NT2/D1 (cell line): ENCODE measurements at regions not wholly inside any gene's neighbourhood (a gene's known extent, or its start where the extent isn't known, plus 50 kb on each side); places are given as distances from the start of the nearest gene placed in this dataset.

Experiments
- DNase-seq: peaks from one replicate; pipeline ENCODE4 v3.0.0-alpha.2; 2011; ENCODE audit warnings: low read depth, low spot score
- H3K27me3 ChIP-seq: 2 replicates; pipeline ENCODE4 v1.6.0; 2011; ENCODE audit warnings: mild to moderate bottlenecking; ENCODE audit not compliant: insufficient read length, insufficient read depth
- H3K36me3 ChIP-seq: 2 replicates; pipeline ENCODE4 v1.6.1; 2011; ENCODE audit warnings: mild to moderate bottlenecking, low read length, mixed read lengths; ENCODE audit not compliant: insufficient read depth, insufficient read length
- H3K4me1 ChIP-seq: 2 replicates; pipeline ENCODE4 v1.5.1; 2011; ENCODE audit not compliant: insufficient read depth, insufficient read length
- H3K4me3 ChIP-seq: 2 replicates; pipeline ENCODE4 v1.5.1; 2011; ENCODE audit warnings: low read depth; ENCODE audit not compliant: insufficient read length
- H3K9ac ChIP-seq: 2 replicates; pipeline ENCODE4 v1.6.0; 2011; ENCODE audit warnings: low read depth; ENCODE audit not compliant: insufficient read length
- H3K9me3 ChIP-seq: 2 replicates; pipeline ENCODE4 v1.5.1; 2011; ENCODE audit warnings: mild to moderate bottlenecking, low read length; ENCODE audit not compliant: insufficient read depth
- SUZ12 ChIP-seq: IDR thresholded peaks from 2 replicates; pipeline ENCODE4 v1.6.1; 2011; ENCODE audit not compliant: insufficient read length, insufficient read depth; ENCODE audit errors: extremely low read depth
- YY1 ChIP-seq: IDR thresholded peaks from 2 replicates; pipeline ENCODE4 v1.6.1; 2011; ENCODE audit not compliant: insufficient read length, insufficient read depth
- ZNF274 ChIP-seq: IDR thresholded peaks from 2 replicates; pipeline ENCODE4 v1.6.1; 2011; ENCODE audit warnings: mild to moderate bottlenecking, low read depth, low read length

DNA sequence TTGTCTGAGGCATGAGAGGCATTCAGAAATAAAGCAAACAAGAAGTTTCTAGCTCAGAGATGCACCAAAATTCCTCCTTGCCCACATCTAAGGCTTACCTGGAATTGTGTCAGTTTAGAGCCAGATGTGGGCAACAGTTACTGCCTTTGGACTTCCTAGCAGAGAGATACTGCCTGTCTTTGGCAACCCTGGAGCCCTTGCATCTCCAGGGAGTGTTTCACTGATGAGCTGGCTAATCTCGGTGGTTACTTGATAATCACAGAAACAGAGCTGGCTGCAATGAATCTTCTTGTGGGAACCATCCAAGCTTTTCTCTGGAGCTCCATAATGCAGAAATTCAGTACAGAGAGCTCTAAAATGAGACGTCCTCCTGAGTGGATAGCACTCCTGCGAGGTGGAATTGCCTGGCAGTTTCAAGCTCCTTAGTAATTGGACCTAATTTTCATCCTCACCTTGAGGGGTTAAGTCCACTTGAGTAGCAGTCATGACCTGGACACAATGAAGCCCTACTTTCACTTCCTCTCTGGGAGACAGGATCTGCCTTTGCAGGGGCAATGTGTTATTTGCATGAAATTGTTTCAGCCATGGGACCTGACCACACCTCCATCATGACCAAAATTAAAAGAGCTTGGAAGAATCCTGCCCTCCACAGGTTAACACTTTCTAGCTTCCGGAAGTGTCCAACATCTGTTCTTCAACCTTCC, 108.8 kb upstream of the ARHGAP5 start:
- Histone ChIP-seq H3K4me3 (no peak overlapping the region), H3K4me1 (no peaks in the 10 kb centered on the region), H3K9ac (no peak overlapping the region), H3K9me3 (0 out of 2 replicates have a peak, but pooled peaks cover 2% of the 10 kb centered on the region), H3K36me3 (no peaks in the 10 kb centered on the region), H3K27me3 (no peaks in the 10 kb centered on the region)
- DNase-seq: no peak
- TF ChIP-seq SUZ12 (no peak), ZNF274 (no peak), YY1 (no peak)

DNA sequence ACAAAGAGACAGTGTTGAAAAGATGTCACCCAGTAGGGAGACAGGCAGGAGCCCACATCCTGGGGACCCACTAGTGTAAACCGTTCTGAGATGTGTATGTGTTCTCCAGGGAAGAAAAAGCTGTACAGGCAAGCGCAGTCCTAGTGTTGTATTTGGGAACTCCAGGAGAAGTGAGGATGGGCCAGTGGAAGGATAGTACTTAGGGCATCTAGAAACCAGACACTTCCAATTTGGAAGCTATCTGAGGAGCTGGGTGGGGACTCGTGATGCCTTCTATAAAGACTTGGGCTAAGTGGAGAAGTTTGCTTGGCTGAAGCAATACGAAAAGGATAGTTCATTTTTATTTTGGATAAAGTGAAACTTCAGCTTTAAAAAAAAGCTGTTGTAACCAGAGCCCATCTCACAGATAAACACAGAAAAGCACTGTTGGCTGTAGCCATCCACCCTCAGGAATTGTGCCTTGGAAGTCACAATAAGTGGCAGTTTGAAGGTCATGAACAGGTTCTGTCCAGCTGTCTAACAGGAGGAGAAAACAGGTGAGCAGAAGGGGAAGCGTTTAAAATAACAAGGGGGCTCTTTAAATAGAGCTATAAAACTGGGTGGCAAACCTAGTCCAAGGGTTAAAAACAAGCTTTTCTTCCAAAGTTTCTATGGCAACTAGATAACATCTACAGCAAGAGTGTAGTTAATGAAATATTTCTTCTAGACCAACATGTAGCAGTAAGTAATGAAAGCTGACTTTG, 108.0 kb upstream of the ARHGAP5 start:
- H3K4me1 ChIP-seq: no peaks in the 10 kb centered on the region
- TF ChIP-seq ZNF274 (no peak), SUZ12 (no peak), YY1 (no peak)
- H3K9ac ChIP-seq: no peak overlapping the region
- H3K27me3 ChIP-seq: no peaks in the 10 kb centered on the region
- no peaks in the 10 kb centered on the region for H3K36me3 ChIP-seq
- H3K9me3 ChIP-seq: peaks cover 10% of the 10 kb centered on the region; the same call in 1 of the 2 replicates
- no peak overlapping the region for H3K4me3 ChIP-seq
- no peak for DNase-seq

GRCh38 chr14:31969699-31970240, 107.3 kb upstream of the ARHGAP5 start:
- Histone ChIP-seq H3K36me3 (no peaks in the 10 kb centered on the region), H3K9ac (no peak overlapping the region), H3K4me3 (no peak overlapping the region), H3K9me3 (peaks cover 14% of the 10 kb centered on the region; the same call in 1 of the 2 replicates), H3K4me1 (no peaks in the 10 kb centered on the region), H3K27me3 (no peaks in the 10 kb centered on the region)
- TF ChIP-seq ZNF274 (no peak), SUZ12 (no peak), YY1 (no peak)
- no peak for DNase-seq

GRCh38 chr14:31970744-31971143, 106.4 kb upstream of the ARHGAP5 start:
- TF ChIP-seq YY1 (no peak), ZNF274 (no peak), SUZ12 (no peak)
- Histone ChIP-seq H3K27me3 (no peaks in the 10 kb centered on the region), H3K9me3 (peaks cover 14% of the 10 kb centered on the region; the same call in 1 of the 2 replicates), H3K9ac (no peak overlapping the region), H3K4me3 (no peak overlapping the region), H3K36me3 (no peaks in the 10 kb centered on the region), H3K4me1 (no peaks in the 10 kb centered on the region)
- DNase-seq: no peak

DNA sequence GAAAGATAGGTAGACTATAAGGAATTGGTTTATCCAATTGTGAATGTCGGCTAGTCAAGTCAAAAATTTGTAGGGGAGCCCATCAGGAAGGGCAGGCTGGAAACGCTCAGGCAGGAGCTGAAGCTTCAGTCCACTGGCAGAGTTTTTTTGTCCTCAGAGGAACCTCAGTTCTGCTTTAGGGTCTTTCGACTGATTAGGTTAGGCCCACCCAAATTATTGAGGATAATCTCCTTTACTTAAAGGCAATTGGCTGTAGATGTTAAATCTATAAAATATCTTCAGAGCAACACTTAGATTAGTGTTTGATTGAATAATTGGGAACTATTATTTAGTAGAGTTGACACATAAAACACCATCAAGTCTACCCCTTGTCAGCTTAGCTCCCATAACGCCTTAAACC, 105.5 kb upstream of the ARHGAP5 start:
- TF ChIP-seq ZNF274 (no peak), SUZ12 (no peak), YY1 (no peak)
- Histone ChIP-seq H3K9ac (no peak overlapping the region), H3K4me1 (no peaks in the 10 kb centered on the region), H3K9me3 (peaks cover 14% of the 10 kb centered on the region; the same call in 1 of the 2 replicates), H3K36me3 (no peaks in the 10 kb centered on the region), H3K4me3 (no peak overlapping the region), H3K27me3 (no peaks in the 10 kb centered on the region)
- no peak for DNase-seq

DNA sequence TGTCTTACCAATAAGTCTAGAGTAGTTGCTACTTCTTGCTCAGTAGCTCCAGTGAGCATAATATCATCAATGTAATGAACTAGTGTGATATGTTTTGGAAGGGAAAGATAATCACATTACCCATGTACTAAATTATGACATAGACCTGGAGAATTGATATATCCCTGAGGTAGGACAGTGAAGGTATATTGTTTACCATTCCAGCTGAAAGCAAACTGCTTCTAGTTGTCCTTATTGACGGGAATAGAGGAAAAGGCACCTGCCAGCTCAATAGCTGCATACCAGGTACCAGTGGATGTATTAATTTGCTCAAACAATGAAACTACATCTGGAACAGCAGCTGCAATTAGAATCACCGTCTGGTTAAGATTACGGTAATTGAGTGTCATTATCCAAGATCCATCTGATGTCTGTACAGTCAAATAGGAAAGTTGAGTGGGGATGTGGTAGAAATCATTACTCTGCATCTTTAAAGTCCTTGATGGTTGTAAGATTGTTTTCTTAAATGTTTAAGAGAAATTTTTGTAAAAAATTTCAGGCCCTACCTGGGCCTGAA, 100.0 kb upstream of the ARHGAP5 start:
- no peak for DNase-seq
- Histone ChIP-seq H3K9me3 (peaks cover 14% of the 10 kb centered on the region; the same call in 1 of the 2 replicates), H3K4me1 (no peaks in the 10 kb centered on the region), H3K27me3 (no peaks in the 10 kb centered on the region), H3K9ac (no peak overlapping the region), H3K36me3 (no peaks in the 10 kb centered on the region), H3K4me3 (no peak overlapping the region)
- TF ChIP-seq YY1: no peak
- no peak for TF ChIP-seq ZNF274
- no peak for TF ChIP-seq SUZ12

GRCh38 chr14:31978423-31978822, 98.7 kb upstream of the ARHGAP5 start:
- DNase-seq: no peak
- Histone ChIP-seq H3K4me3 (no peak overlapping the region), H3K9me3 (peaks cover 11% of the 10 kb centered on the region; the same call in 1 of the 2 replicates), H3K27me3 (no peaks in the 10 kb centered on the region), H3K36me3 (no peaks in the 10 kb centered on the region), H3K9ac (no peak overlapping the region), H3K4me1 (no peaks in the 10 kb centered on the region)
- no peak for TF ChIP-seq SUZ12
- TF ChIP-seq ZNF274: no peak
- TF ChIP-seq YY1: no peak
